Smooth muscle cell (in vitro differentiated cells): ENCODE measurements at regions not wholly inside any gene's neighbourhood (a gene's known extent, or its start where the extent isn't known, plus 50 kb on each side); places are given as distances from the start of the nearest gene placed in this dataset.

Source experiments
- DNase-seq: peaks from one replicate; lab custom pipeline; 2025; ENCODE audit not compliant: unreplicated experiment; lab: John Stamatoyannopoulos, UW
- H2AFZ ChIP-seq: fragments of 200-600 bp; sonication (generic); 2 replicates; pipeline ENCODE4 v1.6.0; 2016; ENCODE audit warnings: antibody characterized with exemption, low read depth, mild to moderate bottlenecking
- H3F3A ChIP-seq: fragments of 200-600 bp; sonication (generic); 2 replicates; pipeline ENCODE4 v1.6.0; 2017; ENCODE audit warnings: antibody characterized with exemption, low read depth
- H3K27ac ChIP-seq: fragments of 200-600 bp; sonication (generic); 2 replicates; pipeline ENCODE4 v1.5.1; 2016; ENCODE audit warnings: low read depth, mild to moderate bottlenecking
- H3K27me3 ChIP-seq: fragments of 200-600 bp; sonication (generic); 2 replicates; pipeline ENCODE4 v1.6.1; 2016; ENCODE audit warnings: low read depth, mild to moderate bottlenecking
- H3K36me3 ChIP-seq: fragments of 200-600 bp; sonication (generic); 2 replicates; pipeline ENCODE4 v1.5.1; 2016; ENCODE audit warnings: low read depth
- H3K4me1 ChIP-seq: fragments of 200-600 bp; sonication (generic); 2 replicates; pipeline ENCODE4 v1.5.1; 2016; ENCODE audit warnings: low read depth
- H3K4me2 ChIP-seq: fragments of 200-600 bp; sonication (generic); 2 replicates; pipeline ENCODE4 v1.6.0; 2016; ENCODE audit warnings: mild to moderate bottlenecking
- H3K4me3 ChIP-seq: fragments of 200-600 bp; sonication (generic); 2 replicates; pipeline ENCODE4 v1.5.1; 2016; ENCODE audit warnings: mild to moderate bottlenecking
- H3K79me2 ChIP-seq: fragments of 200-600 bp; sonication (generic); 2 replicates; pipeline ENCODE4 v1.6.0; 2016; ENCODE audit warnings: low read depth, mild to moderate bottlenecking
- H3K9ac ChIP-seq: fragments of 200-600 bp; sonication (generic); 2 replicates; pipeline ENCODE4 v1.6.0; 2016; ENCODE audit warnings: low read depth
- H3K9me3 ChIP-seq: fragments of 200-600 bp; sonication (generic); replicated peaks from 2 replicates; pipeline ENCODE4 v1.5.1; 2016; ENCODE audit warnings: low read depth
- H4K20me1 ChIP-seq: fragments of 200-600 bp; sonication (generic); 2 replicates; pipeline ENCODE4 v1.6.0; 2016; ENCODE audit warnings: low read depth
- WGBS: methylation state at CpG from one replicate; pipeline ENCODE4 v1.1.7; 2016; ENCODE audit warnings: low lambda C conversion rate; 5-methylcytosine and 5-hydroxymethylcytosine counted together
- TF ChIP-seq, protein P1 (sequence below): fragments of 200-600 bp; sonication (generic); IDR thresholded peaks from 2 replicates; pipeline ENCODE4 v1.5.1; 2017; ENCODE audit warnings: borderline replicate concordance, mild to moderate bottlenecking, antibody characterized with exemption; ENCODE audit not compliant: insufficient read depth, poor library complexity, severe bottlenecking

DNA sequence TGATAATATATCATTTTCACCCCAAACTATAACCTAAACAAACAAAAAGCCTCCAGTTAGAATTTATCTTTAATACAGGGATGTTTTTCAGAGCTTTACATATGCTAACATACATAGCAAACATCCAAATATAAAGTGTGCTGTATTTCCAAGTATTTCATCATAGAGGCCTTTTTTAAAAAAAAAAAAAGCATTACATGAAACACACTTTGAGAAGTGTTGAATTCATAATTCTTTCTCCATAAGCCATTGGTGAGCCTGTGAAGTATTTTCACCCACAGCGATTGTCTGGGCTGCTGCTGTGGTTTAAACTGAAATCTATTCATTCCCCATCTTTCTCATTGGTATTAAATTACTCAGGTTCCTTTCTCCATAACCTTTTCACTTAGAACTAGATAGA, 503.4 kb upstream of the CDH8 start:
- Histone ChIP-seq H3K36me3 (no peaks in the 10 kb centered on the region), H3K27ac (no peak overlapping the region), H3K4me1 (no peaks in the 10 kb centered on the region), H3K79me2 (no peaks in the 10 kb centered on the region), H3K4me3 (no peak overlapping the region), H4K20me1 (no peaks in the 10 kb centered on the region), H3F3A (no peaks in the 10 kb centered on the region), H3K27me3 (no peaks in the 10 kb centered on the region), H2AFZ (no peak overlapping the region), H3K9me3 (no peaks in the 10 kb centered on the region), H3K9ac (no peak overlapping the region), H3K4me2 (no peak overlapping the region)
- TF ChIP-seq, protein P1, sequence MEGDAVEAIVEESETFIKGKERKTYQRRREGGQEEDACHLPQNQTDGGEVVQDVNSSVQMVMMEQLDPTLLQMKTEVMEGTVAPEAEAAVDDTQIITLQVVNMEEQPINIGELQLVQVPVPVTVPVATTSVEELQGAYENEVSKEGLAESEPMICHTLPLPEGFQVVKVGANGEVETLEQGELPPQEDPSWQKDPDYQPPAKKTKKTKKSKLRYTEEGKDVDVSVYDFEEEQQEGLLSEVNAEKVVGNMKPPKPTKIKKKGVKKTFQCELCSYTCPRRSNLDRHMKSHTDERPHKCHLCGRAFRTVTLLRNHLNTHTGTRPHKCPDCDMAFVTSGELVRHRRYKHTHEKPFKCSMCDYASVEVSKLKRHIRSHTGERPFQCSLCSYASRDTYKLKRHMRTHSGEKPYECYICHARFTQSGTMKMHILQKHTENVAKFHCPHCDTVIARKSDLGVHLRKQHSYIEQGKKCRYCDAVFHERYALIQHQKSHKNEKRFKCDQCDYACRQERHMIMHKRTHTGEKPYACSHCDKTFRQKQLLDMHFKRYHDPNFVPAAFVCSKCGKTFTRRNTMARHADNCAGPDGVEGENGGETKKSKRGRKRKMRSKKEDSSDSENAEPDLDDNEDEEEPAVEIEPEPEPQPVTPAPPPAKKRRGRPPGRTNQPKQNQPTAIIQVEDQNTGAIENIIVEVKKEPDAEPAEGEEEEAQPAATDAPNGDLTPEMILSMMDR: no peak
- no peak for DNase-seq
- 87% methylated on average over 1 of the region's 1 CpG for WGBS

DNA sequence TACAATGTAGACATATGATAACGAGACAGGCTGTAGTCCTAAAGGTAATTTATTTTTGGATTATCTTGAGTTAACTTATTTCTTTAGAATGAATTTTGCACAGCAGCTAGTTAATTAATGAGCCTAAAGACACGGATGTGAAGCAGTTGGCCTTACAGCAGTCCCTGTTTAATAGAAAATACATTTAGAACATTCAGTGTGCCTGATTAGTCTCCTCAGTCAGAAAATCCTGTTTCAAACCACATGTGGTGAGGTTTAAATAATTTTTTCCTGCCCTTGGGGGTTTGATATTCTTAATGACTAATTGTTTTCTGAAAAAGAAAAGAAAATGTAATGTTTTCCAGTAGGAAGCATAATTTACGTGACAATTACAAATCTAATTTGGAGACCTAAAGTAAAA, 494.2 kb upstream of the CDH8 start:
- no peaks in the 10 kb centered on the region for H3K9me3 ChIP-seq
- H3K27ac ChIP-seq: no peak overlapping the region
- TF ChIP-seq, protein P1: no peak
- no peak overlapping the region for H2AFZ ChIP-seq
- H3K9ac ChIP-seq: no peak overlapping the region
- H3K36me3 ChIP-seq: no peaks in the 10 kb centered on the region
- H3F3A ChIP-seq: no peaks in the 10 kb centered on the region
- H3K4me1 ChIP-seq: no peaks in the 10 kb centered on the region
- no peak for DNase-seq
- no peak overlapping the region for H3K4me3 ChIP-seq
- no peak overlapping the region for H3K4me2 ChIP-seq
- WGBS: 87% methylated on average over 3 of the region's 3 CpGs
- H4K20me1 ChIP-seq: no peaks in the 10 kb centered on the region
- no peaks in the 10 kb centered on the region for H3K79me2 ChIP-seq
- H3K27me3 ChIP-seq: no peaks in the 10 kb centered on the region

DNA sequence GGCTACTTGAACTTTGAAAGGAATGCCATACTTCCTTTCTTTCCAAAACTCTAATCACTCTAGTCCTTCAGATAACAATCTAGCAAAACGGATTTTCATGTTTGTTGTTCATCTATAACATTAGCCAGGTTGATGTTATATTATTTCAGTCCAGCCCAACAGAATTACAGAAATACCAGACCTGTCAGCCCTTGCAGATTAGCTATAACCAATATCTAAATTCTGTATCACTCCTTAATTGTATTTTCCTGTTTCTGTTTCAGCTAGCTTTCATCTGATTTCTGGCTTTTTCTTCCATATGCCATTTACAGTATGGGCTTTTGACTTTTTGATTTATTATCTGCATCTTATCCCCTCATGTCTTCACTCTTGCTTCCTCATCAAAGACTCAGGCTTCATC, 479.8 kb upstream of the CDH8 start:
- no peak overlapping the region for H3K4me3 ChIP-seq
- H3K9ac ChIP-seq: no peak overlapping the region
- H3K9me3 ChIP-seq: no peaks in the 10 kb centered on the region
- no peaks in the 10 kb centered on the region for H3K4me1 ChIP-seq
- WGBS: 58% methylated on average over 1 of the region's 1 CpG
- no peak overlapping the region for H3K4me2 ChIP-seq
- TF ChIP-seq, protein P1: no peak
- no peak overlapping the region for H2AFZ ChIP-seq
- no peaks in the 10 kb centered on the region for H4K20me1 ChIP-seq
- H3F3A ChIP-seq: no peaks in the 10 kb centered on the region
- H3K27ac ChIP-seq: no peak overlapping the region
- no peaks in the 10 kb centered on the region for H3K36me3 ChIP-seq
- no peaks in the 10 kb centered on the region for H3K27me3 ChIP-seq
- DNase-seq: no peak
- H3K79me2 ChIP-seq: no peaks in the 10 kb centered on the region

DNA sequence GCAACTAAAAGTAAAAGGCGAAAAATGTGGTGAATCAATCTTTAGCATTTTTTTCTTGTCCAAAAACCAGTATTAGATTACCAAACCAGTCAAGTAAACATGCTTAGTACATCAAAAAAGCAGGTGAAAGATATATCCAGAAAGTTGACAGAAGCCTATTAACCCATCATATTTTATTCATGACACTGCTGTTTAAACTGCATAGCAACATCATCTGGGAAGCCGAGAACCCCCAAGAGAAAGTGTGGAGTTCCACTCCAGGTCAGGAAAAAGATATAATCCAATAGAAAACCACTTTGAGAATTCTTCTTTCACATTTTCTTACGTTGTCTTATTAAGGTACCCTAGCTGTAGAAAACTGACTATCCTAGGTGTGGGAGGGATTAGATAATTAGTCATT, 466.8 kb upstream of the CDH8 start:
- Histone ChIP-seq H2AFZ (no peak overlapping the region), H3K4me1 (no peaks in the 10 kb centered on the region), H3K9ac (no peak overlapping the region), H3K4me2 (no peak overlapping the region), H3K4me3 (no peak overlapping the region), H3K79me2 (no peaks in the 10 kb centered on the region), H4K20me1 (no peaks in the 10 kb centered on the region), H3K27me3 (no peaks in the 10 kb centered on the region), H3F3A (no peaks in the 10 kb centered on the region), H3K9me3 (no peaks in the 10 kb centered on the region), H3K27ac (no peak overlapping the region), H3K36me3 (no peaks in the 10 kb centered on the region)
- 88% methylated on average over 3 of the region's 3 CpGs for WGBS
- DNase-seq: no peak
- TF ChIP-seq, protein P1: no peak
